BE2C (cell line): ENCODE measurements at regions not wholly inside any gene's neighbourhood (a gene's known extent, or its start where the extent isn't known, plus 50 kb on each side); places are given as distances from the start of the nearest gene placed in this dataset.
"Not testable (repeated sequence)": the region's sequence is repeated elsewhere in the genome, so short reads cannot be mapped to it uniquely, and the experiment has no call there.

ENCODE experiments used
- DNase-seq: peaks from one replicate; pipeline ENCODE4 v3.0.0-alpha.2; 2020
- H3K27me3 ChIP-seq: fragments of 250-450 bp; sonication (Bioruptor Pico); 2 replicates; pipeline ENCODE4 v1.5.1; 2020; ENCODE audit warnings: mild to moderate bottlenecking
- H3K36me3 ChIP-seq: fragments of 250-450 bp; sonication (Bioruptor Pico); 2 replicates; pipeline ENCODE4 v1.5.1; 2020; ENCODE audit warnings: mild to moderate bottlenecking
- H3K4me1 ChIP-seq: fragments of 250-450 bp; sonication (Bioruptor Pico); 2 replicates; pipeline ENCODE4 v1.5.1; 2020
- H3K4me3 ChIP-seq: 2 replicates; pipeline ENCODE4 v1.5.1; 2011; ENCODE audit warnings: low read depth, low read length
- H3K9me3 ChIP-seq: fragments of 250-450 bp; sonication (Bioruptor Pico); 2 replicates; pipeline ENCODE4 v1.5.1; 2020
- CTCF ChIP-seq: IDR thresholded peaks from 2 replicates; pipeline ENCODE4 v1.5.1; 2012; ENCODE audit warnings: mild to moderate bottlenecking, low read depth, low read length

GRCh38 chr5:56384186-56384585 lies 151.1 kb upstream of the ANKRD55 start:
- Histone ChIP-seq H3K27me3 (no peaks in the 10 kb centered on the region), H3K4me3 (no peak overlapping the region), H3K36me3 (no peaks in the 10 kb centered on the region), H3K4me1 (peaks cover 4% of the 10 kb centered on the region), H3K9me3 (no peaks in the 10 kb centered on the region)
- no peak for TF ChIP-seq CTCF
- no peak for DNase-seq

- H3K9me3 ChIP-seq, result no peaks in the 10 kb centered on the region
- H3K4me1 ChIP-seq, result peaks cover 4% of the 10 kb centered on the region; the same call in 1 of the 2 replicates
- DNase-seq, result no peak
- TF ChIP-seq CTCF, result no peak
- H3K4me3 ChIP-seq, result no peak overlapping the region
- H3K27me3 ChIP-seq, result no peaks in the 10 kb centered on the region
- no peaks in the 10 kb centered on the region for H3K36me3 ChIP-seq
Observed at GRCh38 chr5:56383761-56384160, 150.6 kb upstream of the ANKRD55 start.

GRCh38 chr5:56382896-56383295 lies 149.8 kb upstream of the ANKRD55 start:
- H3K9me3 ChIP-seq, result no peaks in the 10 kb centered on the region
- DNase-seq, result no peak
- no peak overlapping the region for H3K4me3 ChIP-seq

GRCh38 chr5:56377573-56377972 lies 144.4 kb upstream of the ANKRD55 start:
- Histone ChIP-seq H3K4me3 (no peak overlapping the region), H3K4me1 (no peaks in the 10 kb centered on the region), H3K27me3 (no peaks in the 10 kb centered on the region), H3K36me3 (no peaks in the 10 kb centered on the region), H3K9me3 (no peaks in the 10 kb centered on the region)
- no peak for DNase-seq
- TF ChIP-seq CTCF, result no peak

More at GRCh38 chr5:56382896-56383295, 149.8 kb upstream of the ANKRD55 start:
- H3K4me1 ChIP-seq, result peaks cover 4% of the 10 kb centered on the region; the same call in 1 of the 2 replicates
- no peaks in the 10 kb centered on the region for H3K27me3 ChIP-seq
- no peaks in the 10 kb centered on the region for H3K36me3 ChIP-seq
- TF ChIP-seq CTCF, result no peak

GRCh38 chr5:56376128-56376527 lies 143.0 kb upstream of the ANKRD55 start:
- DNase-seq, result no peak
- Histone ChIP-seq H3K4me1 (no peaks in the 10 kb centered on the region), H3K4me3 (no peak overlapping the region), H3K9me3 (no peaks in the 10 kb centered on the region), H3K27me3 (no peaks in the 10 kb centered on the region), H3K36me3 (no peaks in the 10 kb centered on the region)
- no peak for TF ChIP-seq CTCF

- no peaks in the 10 kb centered on the region for H3K36me3 ChIP-seq
- no peak for DNase-seq
- H3K9me3 ChIP-seq, result no peaks in the 10 kb centered on the region
- H3K4me3 ChIP-seq, result no peak overlapping the region
- no peak for TF ChIP-seq CTCF
- no peaks in the 10 kb centered on the region for H3K27me3 ChIP-seq
- no peaks in the 10 kb centered on the region for H3K4me1 ChIP-seq
Observed at GRCh38 chr5:56375011-56375410, 141.9 kb upstream of the ANKRD55 start.

GRCh38 chr5:56372491-56372890 lies 139.4 kb upstream of the ANKRD55 start:
- H3K4me3 ChIP-seq, H3K36me3 ChIP-seq, H3K27me3 ChIP-seq, H3K9me3 ChIP-seq, H3K4me1 ChIP-seq, DNase-seq: not testable (repeated sequence)
